Anterior cingulate cortex (tissue), 58 donors: ENCODE measurements at regions not wholly inside any gene's neighbourhood (a gene's known extent, or its start where the extent isn't known, plus 50 kb on each side); places are given as distances from the start of the nearest gene placed in this dataset.
"Not testable (repeated sequence)": the region's sequence is repeated elsewhere in the genome, so short reads cannot be mapped to it uniquely, and the experiment has no call there.

Source experiments
- DNase-seq, 58 donors: peaks; one replicate each; lab custom pipeline; 2025; lab: John Stamatoyannopoulos, UW

DNA sequence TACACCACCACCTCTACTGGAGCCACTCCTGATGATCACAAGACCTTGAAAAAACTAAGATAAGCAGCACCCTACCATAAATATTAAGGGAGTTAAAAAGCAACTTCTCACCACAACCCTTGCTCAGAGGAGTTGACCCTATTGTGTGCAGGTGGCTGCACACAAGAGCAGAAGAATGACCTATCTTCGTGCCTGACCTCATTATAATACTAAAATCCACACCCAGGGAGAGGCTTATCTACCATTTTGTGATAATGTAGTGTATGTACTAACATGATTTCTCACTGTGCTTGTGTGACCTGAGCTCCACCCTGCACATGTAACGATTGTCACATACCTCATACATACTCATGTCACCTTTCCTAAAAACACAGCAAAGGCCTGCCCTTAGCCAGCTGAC, 205.0 kb upstream of the MBL2 start:
- DNase-seq, result no peak

DNA sequence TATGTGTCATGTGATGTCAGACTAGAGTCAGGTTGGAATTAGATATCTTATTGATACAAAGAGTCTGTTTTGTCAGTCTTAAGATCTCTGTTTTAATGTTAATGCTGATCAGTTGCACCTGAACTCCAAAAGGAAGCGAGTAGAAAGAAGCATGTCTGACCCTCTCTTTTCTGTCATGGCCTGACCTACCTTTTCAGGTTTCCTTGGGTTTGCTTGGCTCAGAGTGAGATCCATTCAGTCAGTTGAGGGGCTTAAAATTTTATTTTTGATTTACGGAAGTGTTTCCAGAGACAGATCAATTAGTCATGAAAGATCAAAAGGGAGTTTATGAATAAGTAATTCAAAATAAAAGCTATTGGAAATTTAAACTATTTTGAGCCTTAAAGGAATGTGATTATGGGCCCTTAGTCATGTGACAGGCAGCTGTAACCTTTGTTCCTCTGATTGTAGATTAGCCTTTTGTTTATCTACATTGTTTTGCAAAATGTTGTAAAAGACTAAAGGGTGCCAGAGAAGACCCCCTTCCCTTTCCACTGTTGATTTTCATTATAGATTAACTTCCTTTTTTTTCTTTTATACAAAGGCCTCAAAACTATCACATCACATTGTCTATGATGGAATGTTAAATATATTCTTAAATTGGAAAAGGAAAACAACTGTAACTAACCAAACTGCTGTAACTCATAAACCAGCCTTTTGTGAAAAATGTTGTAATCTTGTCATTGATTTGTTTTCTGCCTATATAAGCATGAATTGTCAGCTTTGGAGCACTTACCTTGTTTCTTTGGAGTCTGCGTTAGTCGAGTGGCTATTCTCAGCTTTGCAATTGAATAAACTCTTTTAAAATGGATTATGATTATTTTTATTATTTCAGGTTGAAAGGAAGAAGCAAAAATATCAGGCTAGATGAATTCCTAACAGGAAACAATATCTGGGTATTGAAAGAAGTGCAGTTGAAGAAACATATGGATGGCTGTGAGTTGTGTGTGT, 195.5 kb upstream of the MBL2 start:
- no peak for DNase-seq

DNA sequence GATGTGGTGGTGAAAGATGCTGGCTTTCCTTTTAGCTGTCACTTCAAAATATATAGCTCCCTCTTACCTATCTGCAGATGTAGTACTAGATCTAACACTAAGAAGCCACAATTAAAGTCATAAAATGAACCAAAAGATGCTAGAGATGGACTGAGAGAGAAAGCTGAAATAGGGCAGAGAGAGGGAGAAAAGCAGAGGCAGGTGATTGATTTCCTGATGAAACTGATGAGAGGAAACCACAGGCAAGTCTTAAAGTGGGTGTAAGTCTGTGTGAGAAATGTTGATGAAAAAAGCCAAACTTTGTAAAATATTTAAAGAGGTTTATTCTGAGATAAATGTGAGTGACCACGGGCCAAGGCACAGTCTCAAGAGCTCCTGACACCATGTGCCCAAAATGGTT, 194.3 kb upstream of the MBL2 start:
- DNase-seq, result no peak

DNA sequence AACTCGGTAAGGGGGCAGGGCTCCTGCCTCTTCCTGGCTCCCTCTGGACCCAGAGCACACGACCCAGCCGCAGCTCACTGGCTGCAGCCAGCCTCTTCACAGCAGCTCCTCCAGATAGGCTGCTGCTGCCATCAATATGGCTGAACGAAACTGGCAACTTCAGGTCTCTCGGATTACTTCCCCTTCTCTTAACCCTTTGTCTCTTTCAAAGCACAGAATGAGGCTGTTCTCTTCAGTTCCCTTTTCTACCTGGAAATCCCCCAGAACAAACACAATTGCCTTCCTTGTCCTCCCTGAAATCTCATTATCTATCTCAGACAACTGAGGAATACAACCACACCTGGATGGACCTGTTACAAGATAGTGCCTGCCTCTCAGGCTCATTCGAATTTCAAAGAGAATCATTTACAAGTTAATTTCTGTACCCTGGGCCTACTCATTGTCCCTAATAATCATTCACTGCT, 193.4 kb upstream of the MBL2 start:
- no peak for DNase-seq

DNA sequence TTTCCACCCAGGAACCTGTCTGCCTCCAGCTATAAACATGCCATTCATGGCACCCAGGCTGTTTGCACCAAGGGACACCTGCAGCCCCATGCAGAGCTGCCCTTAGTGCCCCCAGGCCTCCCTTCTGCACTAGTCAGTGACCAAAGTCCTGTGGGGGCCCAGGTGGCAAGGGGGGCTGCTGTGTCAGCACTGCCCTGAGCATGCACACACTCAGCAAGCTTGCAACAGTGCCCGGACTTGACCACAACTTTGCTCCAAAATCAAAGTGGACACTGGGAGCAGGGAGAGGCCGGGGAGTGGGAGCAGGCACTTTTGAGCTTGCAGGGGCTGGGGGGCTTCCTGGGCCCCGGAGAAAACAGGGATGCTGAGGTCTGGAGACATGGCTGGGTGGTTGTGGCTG, 192.9 kb upstream of the MBL2 start:
- DNase-seq, result no peak

DNA sequence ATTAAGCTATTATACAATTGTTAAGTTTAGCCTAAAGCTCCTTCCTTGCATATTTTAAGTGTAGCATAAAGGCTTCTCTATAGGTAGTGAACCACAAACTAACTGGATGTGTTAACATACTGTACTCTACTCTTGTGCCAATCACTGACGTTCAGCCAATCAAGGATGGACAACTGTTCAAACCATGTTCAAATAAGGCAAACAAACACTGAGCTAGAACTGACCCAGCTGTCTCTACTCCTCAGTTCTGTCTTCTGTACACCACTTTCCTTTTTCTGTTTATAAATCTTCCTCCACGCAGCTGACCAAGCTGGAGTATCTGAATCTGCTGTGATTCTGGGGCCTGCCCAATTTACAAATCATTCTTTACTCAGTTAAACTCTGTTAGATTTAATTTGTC, 188.7 kb upstream of the MBL2 start:
- no peak for DNase-seq

DNA sequence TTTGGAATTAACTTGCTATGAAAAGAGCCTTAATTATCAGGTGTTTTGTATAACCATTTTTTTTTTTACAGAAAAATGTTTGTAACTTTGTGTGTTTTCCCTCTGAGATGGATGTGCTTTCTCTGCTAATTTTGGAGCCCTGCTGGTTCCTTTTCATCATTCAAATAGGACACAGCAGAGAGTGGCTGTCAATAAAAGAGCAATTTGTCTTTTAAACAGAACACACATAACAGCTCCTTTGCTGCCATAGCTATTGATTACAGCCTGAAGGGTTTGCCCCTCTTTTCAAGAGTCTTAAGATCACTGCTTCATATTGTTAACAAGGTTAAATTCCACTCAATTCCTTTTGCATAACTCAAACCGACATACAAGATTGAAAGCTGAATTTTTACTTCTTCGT, 187.2 kb upstream of the MBL2 start:
- DNase-seq, result no peak

DNA sequence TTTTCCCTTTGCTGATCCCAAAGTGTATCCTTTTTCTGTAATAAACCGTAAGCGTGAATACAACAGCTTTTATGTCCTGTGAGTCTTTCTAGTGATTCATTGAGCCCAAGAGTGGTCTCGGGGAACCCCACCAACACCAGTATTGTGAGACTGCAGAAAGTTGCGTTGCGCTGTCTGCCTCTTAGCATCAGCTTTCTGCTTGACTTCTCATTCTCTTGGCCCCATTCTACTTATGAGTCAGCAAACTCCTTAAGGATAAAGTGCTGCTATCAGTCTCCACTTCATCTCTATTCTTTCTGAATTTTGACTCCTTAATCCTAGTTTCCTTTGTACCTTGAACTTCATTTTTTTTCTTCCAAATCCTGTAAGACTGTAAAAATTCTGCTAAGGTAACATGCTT, 184.3 kb upstream of the MBL2 start:
- no peak for DNase-seq

DNA sequence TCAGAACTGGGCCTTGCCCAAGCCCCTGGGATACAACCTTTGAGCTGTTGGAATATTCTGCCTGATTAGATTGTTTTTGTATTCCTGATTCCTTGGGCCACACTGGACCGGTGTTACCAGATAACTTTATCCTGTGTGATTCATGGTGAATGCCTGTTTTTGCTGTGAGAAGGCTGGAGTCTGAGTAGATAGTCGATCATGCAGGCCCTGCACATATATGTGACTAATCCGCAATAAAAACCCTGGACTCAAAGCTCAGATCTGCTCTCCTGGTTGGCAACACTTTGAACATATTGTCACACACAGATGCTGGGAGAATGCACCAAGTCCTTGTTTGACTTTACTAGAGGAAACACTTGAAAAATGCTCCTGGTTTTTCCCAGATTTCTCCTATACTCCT, 183.9 kb upstream of the MBL2 start:
- no peak for DNase-seq

DNA sequence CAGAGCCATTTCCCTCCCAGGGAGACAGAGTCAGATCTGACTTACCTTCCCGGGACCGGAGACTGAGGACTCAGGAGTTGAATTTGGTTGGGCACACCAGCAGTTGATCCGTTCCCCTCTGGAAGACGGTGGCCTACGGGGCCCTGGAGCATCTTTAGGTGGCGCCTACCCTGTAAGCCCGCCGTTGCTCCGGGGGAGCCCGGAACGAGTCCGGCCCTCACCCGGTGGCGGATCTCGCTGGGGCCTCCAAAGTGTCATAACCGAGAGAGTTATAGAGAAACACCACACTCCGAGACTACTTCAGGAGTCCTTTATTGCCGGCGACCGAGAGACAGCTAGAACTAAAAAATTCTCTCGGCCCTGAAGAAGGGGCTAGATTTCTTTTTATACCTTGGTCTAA, 182.8 kb upstream of the MBL2 start:
- DNase-seq, result no peak

DNA sequence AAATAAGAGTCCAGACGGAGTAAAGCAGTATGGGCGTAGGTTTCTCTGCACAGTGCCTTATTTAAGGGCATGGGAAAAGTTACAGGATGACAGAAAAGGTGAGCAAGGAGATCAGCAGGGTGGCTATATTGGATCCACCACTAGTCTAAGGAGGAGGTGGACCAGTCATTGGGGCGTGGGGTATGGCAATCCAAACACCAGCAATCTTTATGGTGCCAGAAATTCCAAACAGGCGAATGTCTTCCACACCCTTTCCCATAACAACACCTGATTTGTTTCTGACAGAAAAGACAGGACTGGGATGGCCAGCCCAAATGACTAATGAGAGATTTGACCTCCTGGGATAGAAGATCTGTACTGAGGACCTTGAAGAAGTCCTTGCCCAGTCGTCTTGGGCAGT, 181.8 kb upstream of the MBL2 start:
- no peak for DNase-seq

DNA sequence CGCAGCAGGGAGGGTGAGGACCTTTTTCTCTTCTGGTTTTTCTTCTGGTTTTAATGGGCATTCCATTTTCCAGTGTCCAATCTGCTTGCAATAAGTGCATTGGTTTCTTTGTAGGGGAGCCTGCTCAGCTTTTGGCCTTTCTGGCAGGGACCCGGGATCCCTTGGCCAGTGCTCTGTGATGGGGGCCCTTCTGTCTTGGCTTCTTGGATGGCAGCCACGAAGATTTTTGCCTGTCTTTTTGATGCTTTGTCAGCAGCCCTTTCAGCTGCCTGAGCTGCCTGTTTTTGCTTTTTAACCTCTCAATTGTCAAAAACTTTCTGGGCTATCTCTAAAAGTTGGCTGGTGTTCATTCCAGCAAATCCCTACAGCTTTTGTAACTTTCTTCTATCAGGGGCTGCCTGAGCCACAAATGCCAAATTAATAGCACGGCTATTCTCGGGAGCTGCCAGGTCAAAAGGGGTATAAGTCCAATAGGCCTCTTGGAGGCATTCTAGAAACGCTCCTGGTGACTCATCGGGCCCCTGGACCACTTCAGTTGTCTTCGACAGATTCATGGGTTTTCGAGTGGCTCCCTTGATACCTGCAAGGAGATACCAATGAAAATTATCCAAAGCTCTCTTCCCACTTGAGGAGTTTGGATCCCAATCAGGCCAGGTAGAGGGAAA, 179.9 kb upstream of the MBL2 start:
- peak in 1 of 58 donors; percentile 2 for DNase-seq

DNA sequence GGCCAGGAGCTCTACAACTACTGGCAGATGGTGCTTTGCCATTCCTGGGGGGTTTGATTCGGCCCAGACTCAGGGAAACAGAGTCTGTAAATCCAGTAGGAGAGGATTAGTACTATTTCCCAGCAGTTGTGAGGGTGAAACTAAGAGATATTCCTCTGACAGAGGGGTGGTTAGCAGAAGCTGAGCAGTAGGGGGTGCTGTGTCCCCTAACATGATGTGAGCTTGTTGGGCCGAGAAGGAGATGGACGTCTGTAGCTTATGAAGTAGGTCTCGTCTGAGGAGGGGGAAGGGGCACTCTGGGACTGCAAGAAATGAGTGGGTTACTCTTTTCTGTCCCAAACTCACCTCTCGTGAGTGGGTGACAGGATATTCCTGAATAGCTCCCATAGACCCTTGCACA, 179.2 kb upstream of the MBL2 start:
- peak in 10 of 58 donors; percentile 8 to 39 (median 12) for DNase-seq

DNA sequence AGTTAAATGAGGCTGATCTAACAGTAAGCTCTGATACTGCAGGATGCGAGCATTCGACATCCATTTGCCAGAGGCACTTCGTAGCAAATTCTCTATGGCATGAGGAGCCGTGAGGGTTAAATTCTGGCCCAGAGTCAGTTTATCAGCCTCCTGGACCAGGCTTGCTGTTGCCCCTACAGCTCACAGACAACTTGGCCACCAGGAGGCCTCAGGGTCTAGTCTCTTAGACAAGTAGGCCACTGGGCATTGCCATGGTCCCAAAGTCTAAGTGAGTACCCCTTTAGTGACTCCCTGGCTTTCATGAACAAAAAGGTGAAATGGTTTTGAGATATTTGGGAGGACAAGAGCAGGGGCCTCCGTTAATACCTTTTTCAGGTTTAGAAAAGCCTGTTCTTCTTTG, 178.0 kb upstream of the MBL2 start:
- DNase-seq, result peak in 1 of 58 donors; percentile 3

DNA sequence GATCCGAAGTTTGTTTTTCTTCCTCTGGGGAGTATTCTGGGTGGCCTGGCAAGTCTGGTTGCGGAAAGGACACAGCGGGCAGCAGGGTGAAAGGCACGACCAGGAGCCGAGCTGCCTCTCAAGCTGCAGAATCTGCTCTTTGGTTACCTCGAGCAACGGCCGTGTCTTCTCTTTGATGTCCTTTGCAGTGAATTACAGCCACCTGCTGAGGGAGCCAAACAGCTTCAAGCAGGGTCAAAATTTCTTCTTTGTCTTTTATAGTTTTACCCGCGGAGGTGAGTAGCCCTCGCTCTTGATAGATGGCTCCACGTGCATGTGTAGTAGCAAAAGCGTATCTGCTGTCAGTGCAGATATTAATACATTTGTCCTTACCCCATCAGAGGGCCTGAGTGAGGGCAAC, 177.3 kb upstream of the MBL2 start:
- DNase-seq, result no peak

DNA sequence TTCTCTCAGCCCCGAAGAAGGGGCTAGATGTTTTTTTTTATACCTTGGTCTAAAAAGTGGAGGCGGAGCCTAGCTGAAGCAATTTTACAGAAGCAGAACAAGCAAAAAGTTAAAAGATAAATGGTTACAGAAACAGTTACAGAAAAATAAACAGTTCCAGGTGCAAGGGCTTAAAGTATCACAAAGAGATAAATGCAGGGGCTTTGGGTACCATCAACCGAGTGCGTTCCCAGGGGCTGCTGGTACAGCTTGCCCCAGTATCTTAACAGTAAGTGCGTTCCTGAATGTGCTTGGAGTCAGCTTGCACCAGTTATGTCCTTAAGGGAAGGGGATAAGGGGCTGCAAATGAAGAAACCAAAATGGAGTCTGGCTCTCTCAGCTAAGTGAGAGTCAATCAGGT, 173.9 kb upstream of the MBL2 start:
- DNase-seq, result no peak

DNA sequence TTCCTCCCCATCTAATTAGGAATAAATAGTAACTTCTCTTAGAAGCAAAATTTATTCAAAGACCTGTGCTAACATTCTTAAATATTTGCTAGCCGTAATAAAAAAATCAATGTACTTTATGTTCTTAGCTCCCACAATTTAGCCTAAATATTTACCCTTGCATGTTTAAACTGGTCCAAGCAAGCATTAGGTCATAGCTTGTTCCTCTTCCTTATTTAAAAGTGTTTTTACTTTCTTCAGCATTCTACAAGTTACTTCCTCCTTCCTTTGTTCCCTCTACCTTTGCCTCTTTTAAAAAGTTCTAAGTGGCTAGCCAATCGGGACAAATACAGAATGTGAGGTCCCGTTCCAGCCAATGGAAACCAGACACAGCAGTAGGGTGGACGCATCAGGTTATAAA, 172.9 kb upstream of the MBL2 start:
- DNase-seq, result not testable (repeated sequence)

DNA sequence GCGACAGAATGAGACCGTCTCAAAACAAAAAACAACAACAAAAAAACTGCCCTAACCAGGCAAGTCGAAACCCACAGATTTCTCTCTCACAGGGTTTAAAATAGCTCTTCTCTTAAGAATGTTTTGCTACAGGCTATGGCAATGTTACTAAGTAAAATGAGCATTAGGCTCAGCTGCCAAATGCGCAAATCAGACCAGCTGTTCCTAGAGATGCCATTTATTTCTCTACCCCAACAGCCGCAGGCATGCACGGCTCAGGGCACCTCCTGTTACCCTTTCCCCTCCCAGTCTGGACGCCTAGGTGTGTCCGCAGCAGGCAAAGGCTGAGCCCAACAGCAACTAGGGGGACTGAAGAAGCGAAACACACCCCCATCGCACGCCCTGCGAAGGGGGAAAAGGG, 168.3 kb upstream of the MBL2 start:
- no peak for DNase-seq

DNA sequence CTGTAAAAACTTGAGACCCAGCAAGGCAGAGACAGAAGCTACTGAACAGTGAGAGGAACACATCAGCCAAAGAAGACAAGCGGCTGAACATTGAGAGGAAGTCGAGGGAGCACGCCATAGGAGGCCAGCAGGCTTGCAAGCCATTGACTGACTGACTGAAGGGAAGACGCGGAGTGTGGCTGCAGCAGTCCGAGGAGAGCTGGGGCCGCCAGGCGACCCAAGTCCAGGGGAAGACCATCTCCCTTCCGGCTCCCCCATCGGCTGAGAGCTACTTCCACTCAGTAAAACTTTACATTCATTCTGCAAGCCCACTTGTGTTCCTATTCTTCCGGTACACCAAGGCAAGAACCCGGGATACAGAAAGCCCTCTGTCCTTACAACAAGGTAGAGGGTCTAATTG, 167.3 kb upstream of the MBL2 start:
- DNase-seq, result no peak

DNA sequence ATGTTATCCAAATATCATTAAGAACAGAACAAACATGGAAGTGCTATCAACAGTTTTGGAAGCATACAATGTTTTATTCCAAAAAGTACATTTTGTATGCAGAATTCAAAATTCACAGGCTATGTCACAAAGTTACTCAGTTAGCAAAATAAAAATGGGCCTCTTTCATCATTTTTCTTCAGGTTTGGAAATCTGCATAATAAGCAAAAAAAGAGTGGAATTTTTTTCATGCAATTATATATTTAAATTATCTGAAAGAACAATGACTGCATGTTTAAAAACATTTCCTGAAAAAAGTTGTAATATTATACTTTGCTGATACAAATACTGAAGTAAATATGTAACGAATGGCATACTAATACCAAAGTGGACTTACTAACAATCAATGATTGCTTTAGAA, 161.2 kb upstream of the MBL2 start:
- DNase-seq, result no peak

DNA sequence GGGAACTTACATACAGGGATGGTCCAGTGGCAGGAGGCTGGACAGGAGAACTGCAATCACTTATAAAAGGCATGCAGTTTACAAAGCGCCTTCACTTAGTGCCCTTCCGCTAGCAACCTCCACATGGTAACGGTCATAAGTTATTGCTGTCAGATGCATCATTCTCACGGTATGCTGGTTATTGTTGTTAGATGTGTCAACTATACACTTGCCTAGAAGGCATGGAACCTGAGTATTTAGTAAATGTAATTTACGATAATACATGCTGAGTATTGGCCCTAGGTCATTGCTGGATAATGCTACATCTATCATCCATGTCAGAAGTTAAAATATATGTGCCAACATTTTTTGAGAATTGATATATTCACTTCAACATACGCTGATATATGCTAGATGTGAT, 155.1 kb upstream of the MBL2 start:
- no peak for DNase-seq

DNA sequence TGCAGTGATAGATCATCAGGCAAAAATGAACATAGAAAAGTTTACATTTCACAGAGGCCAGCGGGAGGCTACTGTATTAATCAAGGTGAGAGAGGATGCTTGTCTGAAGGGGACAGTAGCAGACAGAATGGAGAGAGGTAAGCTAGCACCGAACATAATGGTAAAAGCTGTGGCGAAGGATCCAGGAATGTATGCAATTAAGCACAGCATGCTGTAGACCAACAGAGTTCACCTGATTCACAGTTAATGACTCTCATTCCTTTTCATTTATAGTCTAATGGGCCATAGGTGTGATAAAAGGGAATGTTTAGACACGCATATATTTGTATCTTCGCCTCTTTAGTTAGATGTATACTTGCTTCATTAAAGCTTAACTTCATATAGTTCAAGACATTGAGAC, 150.9 kb upstream of the MBL2 start:
- DNase-seq, result no peak
